IMR-90 (cell line): ENCODE measurements at regions not wholly inside any gene's neighbourhood (a gene's known extent, or its start where the extent isn't known, plus 50 kb on each side); places are given as distances from the start of the nearest gene placed in this dataset.

ENCODE experiments used
- ATAC-seq: fragments of 200-7000 bp; cut with Tn5 transposase; 2 replicates; pipeline ENCODE4 v1.9.1; 2020; ENCODE audit warnings: low read depth, mild to moderate bottlenecking, moderate library complexity
- BruUV-seq: library from RNA; stranded (reverse); fragments of 400-500 nt; replicated peaks from 2 replicates; lab custom pipeline; 2021; lab: Mats Ljungman, UMichigan
- CTCF ChIA-PET: fragments of 300-600 bp; formaldehyde crosslinking; extraction: SDS; loops from one replicate; lab custom pipeline; 2021; ENCODE audit warnings: antibody characterized with exemption; lab: Yijun Ruan, JAX
- POLR2A ChIA-PET: fragments of 300-600 bp; sonication (Branson Sonifier 250); formaldehyde crosslinking; loops from one replicate; lab custom pipeline; 2022; ENCODE audit warnings: antibody characterized with exemption; ENCODE audit not compliant: unreplicated experiment; lab: Charles Lee
- DNase-seq: peaks from one replicate; pipeline ENCODE4 v3.0.0; 2013
- H2AFZ ChIP-seq: replicated peaks from 2 replicates; pipeline ENCODE3; 2013; ENCODE audit warnings: low read length, mild to moderate bottlenecking; ENCODE audit not compliant: poor library complexity
- H2AK5ac ChIP-seq: 2 replicates; pipeline ENCODE4 v1.6.1; 2013; ENCODE audit warnings: low read depth, low read length, inconsistent platforms
- H2AK9ac ChIP-seq: replicated peaks from 2 replicates; pipeline ENCODE3; 2013; ENCODE audit warnings: mild to moderate bottlenecking, low read depth, low read length, moderate library complexity; ENCODE audit not compliant: poor library complexity
- H2BK120ac ChIP-seq: 2 replicates; pipeline ENCODE4 v1.6.1; 2013; ENCODE audit warnings: low read depth, low read length, inconsistent platforms
- H2BK15ac ChIP-seq: 3 replicates; pipeline ENCODE4 v1.6.1; 2013; ENCODE audit warnings: low read depth, low read length, inconsistent platforms
- H2BK20ac ChIP-seq: 2 replicates; pipeline ENCODE4 v1.6.1; 2013; ENCODE audit warnings: low read depth, mild to moderate bottlenecking, inconsistent platforms, low read length, moderate library complexity
- H2BK5ac ChIP-seq: 2 replicates; pipeline ENCODE4 v1.6.1; 2013; ENCODE audit warnings: mild to moderate bottlenecking, low read depth, low read length, inconsistent platforms; ENCODE audit not compliant: poor library complexity, severe bottlenecking
- H3K14ac ChIP-seq: replicated peaks from 2 replicates; pipeline ENCODE4 v1.6.1; 2013; ENCODE audit warnings: low read depth, low read length, inconsistent platforms
- H3K18ac ChIP-seq: 2 replicates; pipeline ENCODE4 v1.6.1; 2013; ENCODE audit warnings: low read depth, low read length, control low read depth
- H3K23ac ChIP-seq: 2 replicates; pipeline ENCODE4 v1.6.1; 2013; ENCODE audit warnings: low read depth, low read length, inconsistent platforms
- H3K27ac ChIP-seq: 2 replicates; pipeline ENCODE4 v1.5.1; 2013; ENCODE audit warnings: mild to moderate bottlenecking, control low read depth, low read length; ENCODE audit not compliant: insufficient read depth
- H3K27me3 ChIP-seq: 2 replicates; pipeline ENCODE4 v1.6.1; 2013; ENCODE audit warnings: low read length; ENCODE audit not compliant: control insufficient read depth, insufficient read depth
- H3K36me3 ChIP-seq: 2 replicates; pipeline ENCODE4 v1.6.1; 2013; ENCODE audit warnings: low read length, mixed read lengths; ENCODE audit not compliant: control insufficient read depth, insufficient read depth
- H3K4ac ChIP-seq: 2 replicates; pipeline ENCODE4 v1.6.1; 2013; ENCODE audit warnings: low read depth, low read length, inconsistent platforms
- H3K4me1 ChIP-seq: 2 replicates; pipeline ENCODE4 v1.6.1; 2013; ENCODE audit warnings: low read length, mixed read lengths; ENCODE audit not compliant: control insufficient read depth, insufficient read depth
- H3K4me2 ChIP-seq: 2 replicates; pipeline ENCODE4 v1.6.1; 2013; ENCODE audit warnings: low read depth, mild to moderate bottlenecking, control low read depth, low read length, moderate library complexity
- H3K4me3 ChIP-seq: 2 replicates; pipeline ENCODE4 v1.5.1; 2013; ENCODE audit warnings: low read depth, mild to moderate bottlenecking, control low read depth, low read length, moderate library complexity; ENCODE audit not compliant: insufficient read depth
- H3K56ac ChIP-seq: 2 replicates; pipeline ENCODE4 v1.6.1; 2013; ENCODE audit warnings: low read length, inconsistent platforms; ENCODE audit not compliant: insufficient read depth; ENCODE audit errors: extremely low read depth
- H3K79me1 ChIP-seq, 2 experiments: 2 replicates each; pipeline ENCODE4 v1.6.1; 2013; ENCODE audit warnings: low read length in 2 of 2, inconsistent platforms in 1 of 2, low read depth in 1 of 2
- H3K9ac ChIP-seq: 2 replicates; pipeline ENCODE4 v1.6.1; 2013; ENCODE audit warnings: low read depth, low read length, control low read depth
- H3K9me1 ChIP-seq: 2 replicates; pipeline ENCODE4 v1.6.1; 2013; ENCODE audit warnings: low read length, inconsistent platforms; ENCODE audit not compliant: insufficient read depth
- H3K9me3 ChIP-seq: 2 replicates; pipeline ENCODE4 v1.6.1; 2013; ENCODE audit warnings: low read length; ENCODE audit not compliant: control insufficient read depth, insufficient read depth
- H4K20me1 ChIP-seq: 2 replicates; pipeline ENCODE4 v1.6.1; 2013; ENCODE audit warnings: low read length, inconsistent platforms; ENCODE audit not compliant: insufficient read depth
- H4K5ac ChIP-seq: 2 replicates; pipeline ENCODE4 v1.6.1; 2013; ENCODE audit warnings: mild to moderate bottlenecking, low read depth, low read length, control low read depth
- H4K8ac ChIP-seq, 2 experiments: 2 replicates each; pipeline ENCODE4 v1.6.1; 2013; ENCODE audit warnings: low read depth in 2 of 2, low read length in 2 of 2, control low read depth in 1 of 2, inconsistent platforms in 1 of 2
- H4K91ac ChIP-seq: 2 replicates; pipeline ENCODE4 v1.6.1; 2013; ENCODE audit warnings: low read depth, low read length, inconsistent platforms; ENCODE audit not compliant: insufficient read depth
- BHLHE40 ChIP-seq: fragments of 150-350 bp; IDR thresholded peaks from 2 replicates; pipeline ENCODE4 v1.6.1; 2016; ENCODE audit warnings: mild to moderate bottlenecking, low read depth, low read length
- CEBPB ChIP-seq: IDR thresholded peaks from 2 replicates; pipeline ENCODE4 v1.6.1; 2012; ENCODE audit warnings: low read depth, low read length, improper control_type of control experiment
- CHD1 ChIP-seq: IDR thresholded peaks from 2 replicates; pipeline ENCODE4 v1.6.1; 2012; ENCODE audit warnings: low read depth, low read length, improper control_type of control experiment
- CTCF ChIP-seq: conservative IDR thresholded peaks from 2 replicates; pipeline ENCODE4 v1.5.1; 2012; ENCODE audit warnings: mild to moderate bottlenecking, low read depth, low read length, improper control_type of control experiment
- ELK1 ChIP-seq: fragments of 150-350 bp; IDR thresholded peaks from 2 replicates; pipeline ENCODE4 v1.6.1; 2016; ENCODE audit warnings: low read depth, mild to moderate bottlenecking, low read length, moderate library complexity, borderline replicate concordance
- FOS ChIP-seq: fragments of 150-350 bp; IDR thresholded peaks from 2 replicates; pipeline ENCODE4 v1.6.1; 2016; ENCODE audit warnings: low read depth, low read length
- MAZ ChIP-seq: IDR thresholded peaks from 2 replicates; pipeline ENCODE4 v1.6.1; 2012; ENCODE audit warnings: low read depth, mild to moderate bottlenecking, low read length, improper control_type of control experiment, moderate library complexity, borderline replicate concordance
- MXI1 ChIP-seq: IDR thresholded peaks from 2 replicates; pipeline ENCODE4 v1.6.1; 2012; ENCODE audit warnings: low read depth, mild to moderate bottlenecking, low read length, moderate library complexity, borderline replicate concordance
- NFE2L2 ChIP-seq: fragments of 150-350 bp; IDR thresholded peaks from 2 replicates; pipeline ENCODE4 v1.6.1; 2016; ENCODE audit warnings: low read depth, mild to moderate bottlenecking, low read length
- POLR2A ChIP-seq: IDR thresholded peaks from 2 replicates; pipeline ENCODE4 v1.6.1; 2012; ENCODE audit warnings: mild to moderate bottlenecking, low read depth, low read length
- RAD21 ChIP-seq: IDR thresholded peaks from 2 replicates; pipeline ENCODE4 v1.6.1; 2012; ENCODE audit warnings: low read length, improper control_type of control experiment
- RCOR1 ChIP-seq: IDR thresholded peaks from 2 replicates; pipeline ENCODE4 v1.6.1; 2012; ENCODE audit warnings: mild to moderate bottlenecking, low read length, improper control_type of control experiment; ENCODE audit not compliant: insufficient replicate concordance
- RFX5 ChIP-seq: IDR thresholded peaks from 2 replicates; pipeline ENCODE4 v1.8.0; 2012; ENCODE audit warnings: low read depth, mild to moderate bottlenecking, low read length, moderate library complexity
- SMC3 ChIP-seq: fragments of 150-350 bp; IDR thresholded peaks from 2 replicates; pipeline ENCODE4 v1.6.1; 2016; ENCODE audit warnings: low read depth, mild to moderate bottlenecking, antibody characterized with exemption, low read length, moderate library complexity
- USF2 ChIP-seq: fragments of 150-350 bp; IDR thresholded peaks from 2 replicates; pipeline ENCODE4 v1.6.1; 2017; ENCODE audit warnings: mild to moderate bottlenecking, antibody characterized with exemption, low read length, low read depth
- WGBS, 2 experiments: methylation state at CpG; one replicate each; pipeline versions ENCODE4 v1.1.5 to v1.1.7; 2013; ENCODE audit warnings: missing lambda C conversion rate in 2 of 2; ENCODE audit not compliant: insufficient read length in 1 of 2; ENCODE audit errors: extremely low coverage in 2 of 2; 5-methylcytosine and 5-hydroxymethylcytosine counted together
- dilution Hi-C: fragments of 300-500 bp; cut with HindIII; formaldehyde crosslinking; loops from one replicate; pipeline ENCODE4 v1.14.3; 2018; ENCODE audit warnings: low sequenced_read_pairs; ENCODE audit not compliant: unreplicated experiment
- in situ Hi-C: fragments of 300-500 bp; cut with MboI; formaldehyde crosslinking; loops from 3 replicates; pipeline ENCODE4 v1.14.3; 2019; ENCODE audit warnings: low sequenced_read_pairs, inconsistent platforms, mixed read lengths
- intact Hi-C: fragments of 100-400 bp; cut with micrococcal nuclease; formaldehyde crosslinking; loops from 2 replicates; pipeline ENCODE4 v1.10.0; 2022

- POLR2A ChIA-PET, result no interaction called here
These were observed 149.6 kb upstream of the C1orf87 start for GRCh38 chr1:60223158-60223557.

More at GRCh38 chr1:60223158-60223557, 149.6 kb upstream of the C1orf87 start:
- no peaks in the 10 kb centered on the region for H3K79me1 ChIP-seq
- no peak overlapping the region for H2BK15ac ChIP-seq
- H3K14ac ChIP-seq, result no peak overlapping the region
- dilution Hi-C loops (no loop called here), intact Hi-C loops (no loop called here), in situ Hi-C loops (no loop called here)
- H3K23ac ChIP-seq, result no peak overlapping the region
- no peak for TF ChIP-seq BHLHE40
- TF ChIP-seq MAZ, result no peak
- TF ChIP-seq ELK1, result no peak
- TF ChIP-seq RCOR1, result no peak
- TF ChIP-seq RAD21, result no peak
- TF ChIP-seq CEBPB, result no peak
- TF ChIP-seq RFX5, result no peak
- TF ChIP-seq USF2, result no peak
- TF ChIP-seq MXI1, result no peak
- no peak for TF ChIP-seq CHD1
- no peak for TF ChIP-seq FOS
- TF ChIP-seq NFE2L2, result no peak
- no peak for TF ChIP-seq CTCF
- TF ChIP-seq POLR2A, result no peak
- TF ChIP-seq SMC3, result no peak
- H3K9me1 ChIP-seq, result no peaks in the 10 kb centered on the region
- H3K4me3 ChIP-seq, result no peak overlapping the region
- H2BK120ac ChIP-seq, result no peak overlapping the region
- H3K18ac ChIP-seq, result no peak overlapping the region
- BruUV-seq, result no TSS peak
- no peak overlapping the region for H3K4me2 ChIP-seq
- no peak overlapping the region for H4K8ac ChIP-seq
- H4K91ac ChIP-seq, result no peak overlapping the region
- no CpG with 5 or more reads among the region's 5 CpGs for WGBS, 2 experiments
- H2AK5ac ChIP-seq, result no peak overlapping the region
- H2AK9ac ChIP-seq, result no peak overlapping the region
- no peak overlapping the region for H3K56ac ChIP-seq
- H3K9me3 ChIP-seq, result no peaks in the 10 kb centered on the region
- no peaks in the 10 kb centered on the region for H3K36me3 ChIP-seq
- no peak overlapping the region for H2AFZ ChIP-seq
- ATAC-seq (no peak), DNase-seq (no peak)
- no peak overlapping the region for H3K27ac ChIP-seq
- no peaks in the 10 kb centered on the region for H3K27me3 ChIP-seq
- no peak overlapping the region for H2BK20ac ChIP-seq
- H4K20me1 ChIP-seq, result no peaks in the 10 kb centered on the region
- no peaks in the 10 kb centered on the region for H3K4me1 ChIP-seq
- no peak overlapping the region for H3K4ac ChIP-seq
- H2BK5ac ChIP-seq, result no peak overlapping the region
- H3K9ac ChIP-seq, result no peak overlapping the region
- no peak overlapping the region for H4K5ac ChIP-seq
- CTCF ChIA-PET, result interaction anchor here (1.5 kb wide), 1 partner anchor 51 kb away, joined by 3 read pairs; no protein-coding TSS in a partner anchor
